Heart left ventricle (tissue), 16 donors: ENCODE measurements at regions not wholly inside any gene's neighbourhood (a gene's known extent, or its start where the extent isn't known, plus 50 kb on each side); places are given as distances from the start of the nearest gene placed in this dataset.

Experiments used
- ATAC-seq, 4 donors: fragments of 200-7000 bp; cut with Tn5 transposase; one replicate each; pipeline ENCODE4 v1.9.1; 2020 to 2022; ENCODE audit warnings: moderate library complexity in 4 of 4, mild to moderate bottlenecking in 3 of 4, moderate number of reproducible peaks in 1 of 4
- DNase-seq, 5 donors: peaks; one replicate each; pipeline ENCODE4 v3.0.0-alpha.2; 2020
- H3K27ac ChIP-seq, 12 donors: fragments of 200-600 bp; sonication (generic) in 4 of 12; one replicate each; pipeline versions ENCODE4 v1.5.0 to v1.8.0; 2016 to 2022; ENCODE audit warnings: mild to moderate bottlenecking in 2 of 12
- H3K27me3 ChIP-seq, 9 donors: fragments of 200-600 bp; sonication (generic) in 2 of 9; one replicate each; pipeline versions ENCODE4 v1.5.1 to v1.8.0; 2016 to 2022; ENCODE audit warnings: mild to moderate bottlenecking in 3 of 9
- H3K36me3 ChIP-seq, 9 donors: fragments of 200-600 bp; sonication (generic) in 2 of 9; one replicate each; pipeline versions ENCODE4 v1.5.0 to v1.8.0; 2018 to 2022; ENCODE audit warnings: mild to moderate bottlenecking in 2 of 9
- H3K4me1 ChIP-seq, 12 donors: fragments of 200-600 bp; sonication (generic) in 4 of 12; one replicate each; pipeline versions ENCODE4 v1.5.0 to v1.8.0; 2016 to 2022; ENCODE audit warnings: mild to moderate bottlenecking in 3 of 12
- H3K4me3 ChIP-seq, 12 donors: fragments of 200-600 bp; sonication (generic) in 4 of 12; one replicate each; pipeline versions ENCODE4 v1.5.0 to v1.8.0; 2017 to 2022; ENCODE audit warnings: mild to moderate bottlenecking in 9 of 12, moderate library complexity in 4 of 12
- H3K9me3 ChIP-seq, 12 donors: fragments of 200-600 bp; sonication (generic) in 4 of 12; one replicate each; pipeline versions ENCODE4 v1.5.0 to v1.8.0; 2016 to 2022; ENCODE audit warnings: mild to moderate bottlenecking in 1 of 12
- CTCF ChIP-seq, 12 donors: fragments of 200-600 bp; sonication (generic) in 4 of 12; IDR thresholded peaks; one replicate each; pipeline versions ENCODE4 v1.5.0 to v1.8.0; 2018 to 2022; ENCODE audit warnings: antibody characterized with exemption in 12 of 12, mild to moderate bottlenecking in 5 of 12
- POLR2A ChIP-seq, 2 donors: fragments of 450-650 bp; IDR thresholded peaks; one replicate each; pipeline ENCODE4 v1.6.1; 2017; ENCODE audit warnings: antibody characterized with exemption in 2 of 2, mild to moderate bottlenecking in 2 of 2, moderate library complexity in 2 of 2
- WGBS, 4 donors: extraction: QIAGEN DNeasy Blood & Tissue Kit in 2 of 4; methylation state at CpG; one replicate each; pipeline versions ENCODE4 v1.1.5 to v1.1.7; 2013 to 2018; 5-methylcytosine and 5-hydroxymethylcytosine counted together
- intact Hi-C, 10 donors: fragments of 100-400 bp; cut with DNase I; formaldehyde crosslinking; loops; one replicate each; pipeline versions ENCODE4 v1.11.1 to v1.14.2; 2022
- donor health status: ischemic (EF 13 %, LVEDD 7.1; RV severe dilation, severe dysfunction).
- donor health status: healthy with polysubstance abuse.
- donor health status: DM: no; HTN: yes; CAD: no.
- donor health status: DM: no; HTN: no; CAD: no.
- donor health status: ischemic (EF 25% LVEDD 6.9; RV normal size, moderate dysfunction).
- donor health status: ischemic (EF 25% LVEDD 5.7; RV mildly dilated, moderate dysfunction).
- donor health status: healthy.
- donor health status: DM: yes; HTN: yes; CAD: no.
- donor health status: ischemic (EF 35%, LVEDD 5.7; RV mildly dilated, moderate dysfunction).
- donor health status: nonischemic (EF 11% LVEDD 7.7; RV severe dilation, severe dysfunction).
- donor health status: DM: yes; HTN: yes; CAD: no.
- donor health status: PGD.
- donor health status: ischemic (EF 29% LVEDD 5.4; RV normal size, mild dysfunction).
- donor health status: nonischemic (EF 23%, LVEDD 6.1; RV moderate dilation, normal function).

- ATAC-seq (no peak), DNase-seq (no peak)
- Histone ChIP-seq H3K9me3 (no peaks in the 10 kb centered on the region), H3K27me3 (no peaks in the 10 kb centered on the region), H3K27ac (no peak overlapping the region), H3K4me1 (peaks cover 0 to 6% (median 0%) of the 10 kb centered on the region in 12 donors), H3K4me3 (no peak overlapping the region), H3K36me3 (no peaks in the 10 kb centered on the region)
- TF ChIP-seq POLR2A (IDR thresholded peaks at IDR 0.05) (no peak), CTCF (IDR thresholded peaks at IDR 0.05) (no peak)
- intact Hi-C loops: no loop called here
These were observed 246.8 kb upstream of the RAI14 start for GRCh38 chr5:34409373-34409772.

- DNase-seq (no peak), ATAC-seq (no peak)
- H3K27ac ChIP-seq: no peak overlapping the region
- no peaks in the 10 kb centered on the region for H3K36me3 ChIP-seq
- no peaks in the 10 kb centered on the region for H3K9me3 ChIP-seq
- peaks cover 0 to 6% (median 0%) of the 10 kb centered on the region in 12 donors for H3K4me1 ChIP-seq
- H3K4me3 ChIP-seq: no peak overlapping the region
- no peaks in the 10 kb centered on the region for H3K27me3 ChIP-seq
- WGBS, 4 donors: 63 to 76% (median 65%) methylated on average over 2 of the region's 2 CpGs
- TF ChIP-seq CTCF (IDR thresholded peaks at IDR 0.05): no peak
- TF ChIP-seq POLR2A (IDR thresholded peaks at IDR 0.05): no peak
- intact Hi-C loops: no loop called here
These were observed 245.6 kb upstream of the RAI14 start for GRCh38 chr5:34410411-34411139.

DNA sequence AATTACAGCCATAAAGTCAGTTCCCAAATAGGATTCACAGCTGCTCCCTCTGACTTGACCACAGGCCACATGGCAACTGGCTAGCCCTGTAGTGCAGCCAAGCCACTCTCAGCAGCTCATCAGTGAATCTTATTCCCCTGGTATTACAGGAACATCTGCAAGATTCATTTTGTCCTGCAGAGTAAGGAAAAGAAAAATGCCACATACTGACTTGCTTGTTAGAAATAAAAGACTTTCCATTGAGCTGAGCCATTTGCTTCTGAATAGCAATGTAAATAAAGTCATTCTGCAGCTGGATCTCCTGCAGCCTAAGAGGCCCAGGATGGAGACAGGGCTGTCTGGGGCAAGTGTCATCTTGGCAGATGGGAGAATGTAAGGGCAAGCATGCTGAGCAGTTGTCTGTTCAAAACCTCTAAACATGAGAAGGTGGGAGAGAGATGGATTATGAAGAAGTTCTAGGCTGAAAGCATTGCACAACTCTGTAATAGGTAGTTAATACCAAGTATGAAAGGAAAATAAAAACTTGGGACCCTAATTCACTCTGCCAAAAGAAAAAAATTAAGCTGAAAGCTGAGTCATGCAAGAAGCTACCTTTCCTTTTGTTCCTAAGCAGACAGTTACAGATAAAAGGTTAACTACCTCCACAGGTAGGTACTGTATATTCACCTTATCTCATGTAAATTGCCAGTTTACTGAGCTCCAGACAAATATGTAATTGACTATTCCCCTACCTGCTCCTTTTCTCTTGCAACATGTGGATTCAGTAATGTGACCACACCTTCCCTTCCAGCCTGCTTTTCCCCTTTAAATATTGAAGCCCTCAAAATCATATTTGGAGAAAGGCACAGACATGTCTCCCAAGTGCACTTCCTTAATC is 244.4 kb upstream of the RAI14 start:
- H3K27me3 ChIP-seq: no peaks in the 10 kb centered on the region
- H3K27ac ChIP-seq: no peak overlapping the region
- ATAC-seq (peak in 2 of 4 donors; percentile 32 to 68), DNase-seq (peak in 2 of 5 donors; percentile 21 to 25)
- no peak for TF ChIP-seq POLR2A (IDR thresholded peaks at IDR 0.05)
- TF ChIP-seq CTCF (IDR thresholded peaks at IDR 0.05): no peak
- H3K4me1 ChIP-seq: peaks cover 0 to 6% (median 0%) of the 10 kb centered on the region in 12 donors
- no peak overlapping the region for H3K4me3 ChIP-seq
- no peaks in the 10 kb centered on the region for H3K9me3 ChIP-seq
- H3K36me3 ChIP-seq: no peaks in the 10 kb centered on the region
- intact Hi-C loops: no loop called here

DNA sequence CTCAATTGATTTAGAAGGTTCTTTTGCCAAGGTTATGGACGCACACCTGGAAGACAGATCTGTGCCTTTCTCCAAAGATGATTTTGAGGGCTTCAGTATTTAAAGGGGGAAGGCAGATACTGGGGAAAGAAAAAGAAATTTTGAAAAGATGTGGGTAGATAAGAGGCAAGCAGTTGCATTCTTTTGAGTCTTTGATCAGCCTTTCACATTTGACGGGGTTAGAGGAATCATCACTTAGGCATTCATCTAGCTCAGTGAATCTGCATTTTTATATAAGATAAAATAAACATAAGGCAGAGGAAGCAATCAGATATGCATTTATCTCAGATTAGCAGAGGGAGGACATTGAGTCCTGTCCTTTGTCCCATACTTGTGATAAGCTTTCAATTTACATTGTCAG is 243.4 kb upstream of the RAI14 start:
- intact Hi-C loops: no loop called here
- WGBS, 4 donors: 66 to 77% (median 75%) methylated on average over 2 of the region's 2 CpGs

More for the DNA sequence above, 243.4 kb upstream of the RAI14 start:
- Histone ChIP-seq H3K4me1 (peaks cover 0 to 6% (median 0%) of the 10 kb centered on the region in 12 donors), H3K36me3 (no peaks in the 10 kb centered on the region), H3K4me3 (no peak overlapping the region), H3K27me3 (no peaks in the 10 kb centered on the region), H3K9me3 (no peaks in the 10 kb centered on the region), H3K27ac (no peak overlapping the region)
- TF ChIP-seq CTCF (IDR thresholded peaks at IDR 0.05) (no peak), POLR2A (IDR thresholded peaks at IDR 0.05) (no peak)
- no peak for DNase-seq
- ATAC-seq: no peak
